Naive B cell (primary cell): ENCODE measurements at regions not wholly inside any gene's neighbourhood (a gene's known extent, or its start where the extent isn't known, plus 50 kb on each side); places are given as distances from the start of the nearest gene placed in this dataset.
"Not testable (repeated sequence)": the region's sequence is repeated elsewhere in the genome, so short reads cannot be mapped to it uniquely, and the experiment has no call there.

Experiments used
- ATAC-seq, 2 donors: fragments of 150-1000 bp; cut with Tn5 transposase; 2 replicates each; pipeline ENCODE4 v1.10.0; 2021; ENCODE audit warnings: low read depth in 2 of 2, mild to moderate bottlenecking in 2 of 2, moderate library complexity in 2 of 2
- DNase-seq: peaks from one replicate; pipeline ENCODE4 v3.0.0; 2022
- H3K27ac Mint-ChIP-seq, 6 donors: one replicate each; pipeline ENCODE4 v1.8.0; 2020 to 2022; ENCODE audit warnings: mild to moderate bottlenecking in 6 of 6, mixed read lengths in 6 of 6, moderate library complexity in 5 of 6, inconsistent platforms in 2 of 6
- H3K27me3 Mint-ChIP-seq, 3 donors: one replicate each; pipeline ENCODE4 v1.8.0; 2021 to 2022; ENCODE audit warnings: mixed read lengths in 3 of 3, mild to moderate bottlenecking in 1 of 3
- H3K36me3 Mint-ChIP-seq, 2 donors: one replicate each; pipeline ENCODE4 v1.8.0; 2020 to 2022; ENCODE audit warnings: mixed read lengths in 2 of 2, inconsistent platforms in 1 of 2, mild to moderate bottlenecking in 1 of 2
- H3K4me1 Mint-ChIP-seq, 3 donors: one replicate each; pipeline ENCODE4 v1.8.0; 2020 to 2022; ENCODE audit warnings: mixed read lengths in 3 of 3, inconsistent platforms in 1 of 3, mild to moderate bottlenecking in 1 of 3, moderate library complexity in 1 of 3
- H3K4me3 Mint-ChIP-seq, 8 donors: one replicate each; pipeline ENCODE4 v1.8.0; 2020 to 2022; ENCODE audit warnings: mild to moderate bottlenecking in 8 of 8, mixed read lengths in 8 of 8, moderate library complexity in 8 of 8, inconsistent platforms in 2 of 8
- H3K9me3 Mint-ChIP-seq, 7 donors: one replicate each; pipeline ENCODE4 v1.8.0; 2020 to 2022; ENCODE audit warnings: mixed read lengths in 7 of 7, mild to moderate bottlenecking in 5 of 7, inconsistent platforms in 2 of 7, moderate library complexity in 1 of 7

DNA sequence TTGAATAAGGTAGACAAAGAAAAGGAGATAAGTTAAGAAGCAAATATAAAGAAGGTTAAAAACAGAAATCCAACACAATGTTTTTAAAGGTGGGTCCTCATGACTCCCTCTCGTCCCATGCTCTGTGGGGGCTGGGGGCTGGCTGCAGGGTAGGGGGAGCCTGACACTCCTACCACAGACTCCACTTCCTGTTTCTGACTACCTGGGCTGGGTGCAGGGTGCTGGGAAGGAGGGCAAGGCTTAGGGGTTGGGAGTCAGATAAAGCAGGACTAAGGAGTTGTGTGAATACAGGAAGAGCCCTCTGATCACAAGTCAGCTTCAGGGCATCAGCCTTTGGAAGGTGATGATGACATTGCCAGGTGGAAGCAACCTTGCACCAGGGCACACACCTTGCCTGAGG lies 277.0 kb upstream of the SGK1 start:
- peaks cover 0 to 6% (median 0%) of the 10 kb centered on the region in 3 donors for H3K27me3 Mint-ChIP-seq
- peaks cover 0 to 2% (median 0%) of the 10 kb centered on the region in 7 donors for H3K9me3 Mint-ChIP-seq
- ATAC-seq: no peak
- H3K4me3 Mint-ChIP-seq: no peak overlapping the region
- DNase-seq: no peak
- peak overlapping the region in 2 of 6 donors; percentile 13 to 16 for H3K27ac Mint-ChIP-seq
- no peaks in the 10 kb centered on the region for H3K4me1 Mint-ChIP-seq
- H3K36me3 Mint-ChIP-seq: no peaks in the 10 kb centered on the region

DNA sequence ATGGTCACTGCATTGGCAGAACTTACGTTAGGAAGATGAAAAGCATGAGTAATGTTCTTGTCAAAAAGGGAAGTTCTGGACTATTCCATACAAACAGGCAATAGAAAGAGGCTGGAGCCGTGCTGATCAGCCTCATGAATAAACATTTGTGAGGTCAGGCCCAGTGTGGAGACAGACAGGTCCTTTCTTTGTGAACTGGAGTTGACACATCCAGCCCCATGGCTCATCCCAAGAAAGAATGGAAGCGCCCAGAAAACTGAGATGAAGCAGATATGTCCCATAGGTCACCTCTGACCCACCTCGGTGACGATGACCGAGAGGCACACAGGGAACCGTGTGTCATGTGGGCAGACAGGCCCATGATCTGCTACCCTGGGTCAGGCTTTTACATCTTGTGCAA lies 276.0 kb upstream of the SGK1 start:
- no peak overlapping the region for H3K4me3 Mint-ChIP-seq
- ATAC-seq: no peak
- H3K9me3 Mint-ChIP-seq: no peaks in the 10 kb centered on the region
- no peaks in the 10 kb centered on the region for H3K36me3 Mint-ChIP-seq
- H3K4me1 Mint-ChIP-seq: no peaks in the 10 kb centered on the region
- no peak overlapping the region for H3K27ac Mint-ChIP-seq
- peaks cover 0 to 1% (median 0%) of the 10 kb centered on the region in 3 donors for H3K27me3 Mint-ChIP-seq
- DNase-seq: no peak

DNA sequence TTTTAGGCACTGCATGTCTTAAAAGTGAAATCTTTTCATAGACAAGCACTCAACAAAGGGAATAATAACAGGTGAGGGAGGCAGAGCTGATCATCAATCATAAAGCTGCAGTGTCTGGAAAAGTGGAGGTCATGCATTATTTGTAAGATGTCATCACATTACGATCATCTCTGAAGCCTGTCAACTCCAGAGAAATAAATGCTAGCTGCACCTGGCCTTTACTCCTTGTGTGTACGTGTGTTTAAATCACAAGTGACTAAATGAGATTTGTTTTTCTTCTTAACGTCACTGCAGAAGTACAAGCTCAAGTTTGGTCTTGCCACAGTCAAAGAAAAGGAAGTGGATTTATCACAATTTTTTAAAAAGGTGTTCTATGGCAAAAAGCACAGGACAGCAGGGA lies 275.5 kb upstream of the SGK1 start:
- H3K27me3 Mint-ChIP-seq: no peaks in the 10 kb centered on the region
- ATAC-seq (no peak), DNase-seq (no peak)
- no peak overlapping the region for H3K4me3 Mint-ChIP-seq
- H3K4me1 Mint-ChIP-seq: no peaks in the 10 kb centered on the region
- no peaks in the 10 kb centered on the region for H3K9me3 Mint-ChIP-seq
- no peak overlapping the region for H3K27ac Mint-ChIP-seq
- no peaks in the 10 kb centered on the region for H3K36me3 Mint-ChIP-seq

DNA sequence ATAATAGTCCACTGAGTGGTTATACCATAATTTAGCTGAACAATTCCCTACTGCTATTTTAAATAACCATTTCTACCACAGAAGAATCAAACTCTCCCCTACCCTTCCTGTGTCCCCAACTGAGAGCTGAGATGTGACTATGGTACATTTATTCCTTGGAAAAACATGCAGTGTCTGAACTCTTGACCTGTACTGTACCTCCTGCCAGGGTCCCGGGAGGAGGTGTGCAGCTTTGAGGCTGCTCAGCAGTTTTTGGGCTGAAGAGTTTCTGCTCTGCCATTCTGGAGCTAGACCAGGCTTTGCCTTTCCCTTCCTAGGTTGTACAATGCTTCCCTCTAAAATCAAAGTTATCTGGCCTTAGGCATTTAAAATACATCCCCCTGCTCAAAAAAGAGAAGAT lies 275.1 kb upstream of the SGK1 start:
- DNase-seq (no peak), ATAC-seq (no peak)
- Mint-ChIP-seq H3K4me1 (no peaks in the 10 kb centered on the region), H3K9me3 (peaks cover 0 to 3% (median 0%) of the 10 kb centered on the region in 7 donors), H3K27ac (no peak overlapping the region), H3K27me3 (no peaks in the 10 kb centered on the region), H3K36me3 (no peaks in the 10 kb centered on the region), H3K4me3 (no peak overlapping the region)

DNA sequence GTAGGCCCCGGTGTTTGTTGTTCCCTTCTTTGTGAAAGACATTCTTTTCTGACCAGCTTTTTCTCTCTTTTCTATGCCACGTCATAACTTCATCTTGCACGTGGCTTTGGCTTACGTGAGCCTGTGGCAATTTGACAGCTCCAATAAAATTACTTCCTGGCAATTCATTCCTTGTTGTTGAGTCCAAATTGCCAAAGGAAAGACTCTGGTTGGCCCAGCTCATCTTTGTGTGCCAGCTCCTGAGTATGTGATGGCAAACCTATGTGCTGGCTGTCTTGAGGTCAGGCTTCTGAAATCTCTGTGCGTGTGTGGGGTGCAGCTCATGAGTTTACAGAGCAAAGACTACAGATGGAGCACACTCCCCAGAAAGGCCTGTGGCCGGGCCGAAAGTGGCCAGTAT lies 272.5 kb upstream of the SGK1 start:
- peaks cover 0 to 7% (median 0%) of the 10 kb centered on the region in 7 donors for H3K9me3 Mint-ChIP-seq

DNA sequence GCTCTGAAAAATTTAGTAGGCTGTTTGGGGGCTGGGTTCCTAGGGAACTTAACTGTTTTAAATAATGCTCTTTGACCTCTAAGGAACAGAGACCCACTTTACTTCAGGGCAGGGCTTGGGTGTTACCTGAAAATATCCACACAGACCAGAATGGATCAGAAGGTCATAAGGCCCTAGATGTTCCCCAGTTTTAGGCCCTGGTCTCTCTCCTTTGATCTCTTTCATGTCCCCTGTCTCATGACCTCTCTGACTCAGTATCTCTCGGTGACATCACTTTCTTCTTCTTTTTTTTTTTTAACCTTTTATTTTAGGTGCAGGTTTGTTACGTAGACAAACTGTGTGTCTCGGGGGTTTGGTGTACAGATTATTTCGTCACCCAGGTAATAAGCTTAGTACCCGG lies 272.1 kb upstream of the SGK1 start:
- DNase-seq: no peak
- Mint-ChIP-seq H3K9me3 (peaks cover 0 to 7% (median 0%) of the 10 kb centered on the region in 7 donors), H3K27ac (peak overlapping the region in 1 of 6 donors; percentile 73), H3K4me1 (no peaks in the 10 kb centered on the region), H3K27me3 (no peaks in the 10 kb centered on the region), H3K4me3 (no peak overlapping the region), H3K36me3 (no peaks in the 10 kb centered on the region)
- ATAC-seq: no peak

More for the DNA sequence above, 272.5 kb upstream of the SGK1 start:
- ATAC-seq (no peak), DNase-seq (no peak)
- H3K4me1 Mint-ChIP-seq: no peaks in the 10 kb centered on the region
- H3K27me3 Mint-ChIP-seq: no peaks in the 10 kb centered on the region
- no peak overlapping the region for H3K4me3 Mint-ChIP-seq
- H3K36me3 Mint-ChIP-seq: no peaks in the 10 kb centered on the region
- no peak overlapping the region for H3K27ac Mint-ChIP-seq

DNA sequence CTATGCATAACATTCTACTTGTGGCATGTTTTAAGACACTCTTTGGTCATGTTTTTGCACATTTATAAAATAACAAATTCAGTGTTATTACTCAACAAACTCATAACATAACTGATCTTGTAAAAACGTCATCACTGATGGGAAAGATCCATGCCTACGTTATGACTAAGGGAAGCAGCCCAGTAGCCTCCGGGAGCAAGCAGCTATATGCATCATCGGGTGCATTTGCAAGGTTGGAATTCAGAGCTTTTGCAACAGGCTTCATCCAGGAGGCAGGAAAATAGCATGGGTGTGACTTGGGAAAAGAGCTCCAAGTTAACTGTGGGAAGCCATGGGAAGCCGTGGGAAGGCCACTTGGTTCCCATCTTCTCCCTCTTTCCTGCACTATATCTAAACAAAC lies 271.6 kb upstream of the SGK1 start:
- no peak overlapping the region for H3K27ac Mint-ChIP-seq
- H3K9me3 Mint-ChIP-seq: peaks cover 0 to 7% (median 0%) of the 10 kb centered on the region in 7 donors
- no peaks in the 10 kb centered on the region for H3K4me1 Mint-ChIP-seq
- no peak overlapping the region for H3K4me3 Mint-ChIP-seq
- H3K27me3 Mint-ChIP-seq: no peaks in the 10 kb centered on the region
- ATAC-seq: no peak
- H3K36me3 Mint-ChIP-seq: no peaks in the 10 kb centered on the region
- DNase-seq: no peak

DNA sequence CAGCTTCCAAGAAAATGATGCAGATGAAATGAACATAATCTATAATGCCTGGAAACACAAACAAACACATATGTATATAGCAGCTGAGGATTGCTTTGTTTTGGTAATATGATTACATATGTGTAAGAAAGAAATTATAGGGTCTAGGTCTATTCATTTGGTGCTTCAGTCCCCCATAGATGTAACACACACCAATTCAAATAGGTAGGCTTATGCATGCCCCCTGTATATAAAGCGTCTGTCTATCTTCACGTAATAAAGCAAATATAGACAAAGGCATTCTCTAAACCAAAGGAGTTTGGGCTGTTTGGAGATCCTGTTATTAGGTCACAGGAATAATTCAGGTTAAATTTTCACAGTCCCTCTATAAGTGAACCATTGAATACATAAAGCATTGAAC lies 270.4 kb upstream of the SGK1 start:
- Mint-ChIP-seq H3K9me3 (peaks cover 0 to 7% (median 0%) of the 10 kb centered on the region in 7 donors), H3K4me3 (no peak overlapping the region), H3K4me1 (no peaks in the 10 kb centered on the region), H3K27ac (no peak overlapping the region), H3K27me3 (no peaks in the 10 kb centered on the region), H3K36me3 (no peaks in the 10 kb centered on the region)
- ATAC-seq (no peak), DNase-seq (no peak)

DNA sequence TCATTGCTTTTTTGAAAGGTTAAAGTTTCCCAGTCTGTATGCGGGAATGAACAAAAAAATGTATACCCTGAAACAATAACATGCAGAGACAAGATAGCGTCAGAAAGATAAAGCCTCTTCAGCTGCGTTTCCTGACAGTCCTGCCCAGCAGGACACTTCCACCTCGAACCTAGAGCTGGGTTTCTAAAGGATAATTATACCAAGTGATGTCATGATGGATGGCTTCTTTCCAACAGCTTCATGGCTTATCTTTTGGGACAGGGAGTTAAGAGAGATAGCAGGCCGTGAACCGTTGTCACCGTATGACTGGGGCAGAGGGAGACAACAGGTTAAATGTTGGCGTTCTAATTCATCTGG lies 267.6 kb upstream of the SGK1 start:
- Mint-ChIP-seq H3K4me1 (no peaks in the 10 kb centered on the region), H3K27ac (no peak overlapping the region), H3K4me3 (no peak overlapping the region), H3K9me3 (peaks cover 0 to 7% (median 0%) of the 10 kb centered on the region in 7 donors), H3K36me3 (no peaks in the 10 kb centered on the region), H3K27me3 (peaks cover 0 to 6% (median 1%) of the 10 kb centered on the region in 3 donors)
- no peak for DNase-seq
- no peak for ATAC-seq

DNA sequence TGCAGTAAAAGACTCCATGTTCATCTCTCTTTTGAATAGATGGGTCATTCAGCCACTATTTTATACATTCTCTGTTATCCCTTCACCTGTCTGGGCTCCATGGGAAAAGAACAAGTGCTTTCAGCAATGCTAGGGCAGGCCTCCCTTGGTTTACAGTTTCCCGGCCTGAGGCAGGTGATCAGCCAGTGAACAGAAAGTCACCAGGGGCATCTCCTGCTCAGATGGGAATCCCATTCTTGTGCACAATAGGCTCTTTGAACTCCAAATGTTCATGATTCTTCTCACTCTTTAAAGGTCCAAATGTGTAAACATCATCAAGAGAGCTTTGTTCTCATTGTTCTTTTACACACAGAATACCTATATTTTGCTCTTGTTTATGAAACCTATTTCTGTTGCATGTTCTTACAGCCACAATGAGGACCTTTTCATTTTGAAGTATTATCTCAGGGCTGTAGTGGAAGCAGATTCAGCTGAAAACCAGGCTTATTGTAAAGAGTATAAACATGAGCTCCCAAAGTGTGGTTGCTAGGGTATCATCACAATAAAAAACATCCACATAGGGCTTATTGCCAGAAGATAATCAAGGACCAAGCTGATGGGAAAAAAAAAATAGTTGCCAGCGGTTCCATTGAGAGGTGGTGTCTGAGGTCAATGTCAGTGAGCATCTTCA lies 267.1 kb upstream of the SGK1 start:
- no peak for DNase-seq
- peak overlapping the region in 1 of 6 donors; percentile 1 for H3K27ac Mint-ChIP-seq
- H3K27me3 Mint-ChIP-seq: peaks cover 0 to 9% (median 7%) of the 10 kb centered on the region in 3 donors
- peaks cover 0 to 7% (median 0%) of the 10 kb centered on the region in 7 donors for H3K9me3 Mint-ChIP-seq
- no peak overlapping the region for H3K4me3 Mint-ChIP-seq
- no peak for ATAC-seq
- H3K36me3 Mint-ChIP-seq: no peaks in the 10 kb centered on the region
- no peaks in the 10 kb centered on the region for H3K4me1 Mint-ChIP-seq

DNA sequence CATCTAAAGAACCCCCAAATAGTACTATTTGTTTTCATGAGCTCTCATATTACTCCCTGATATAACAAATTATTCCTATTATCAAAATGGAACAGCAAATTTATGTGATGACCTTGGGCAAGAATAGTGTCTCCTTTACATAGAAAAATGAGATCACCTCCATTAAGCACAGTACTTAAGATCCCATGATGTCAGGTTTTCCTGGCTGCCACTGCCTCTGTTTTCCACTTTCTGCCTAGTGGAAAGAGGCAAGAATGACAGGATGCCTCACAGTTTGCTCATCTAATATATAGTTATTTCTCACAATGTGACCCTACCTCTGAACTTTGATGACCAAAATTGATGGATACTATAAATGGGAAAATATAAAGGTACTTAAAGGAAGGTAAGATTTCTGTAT lies 260.1 kb upstream of the SGK1 start:
- H3K9me3 Mint-ChIP-seq: peaks cover 0 to 5% (median 0%) of the 10 kb centered on the region in 7 donors
- peaks cover 0 to 17% (median 10%) of the 10 kb centered on the region in 3 donors for H3K27me3 Mint-ChIP-seq
- ATAC-seq (no peak), DNase-seq (no peak)
- H3K27ac Mint-ChIP-seq: peak overlapping the region in 1 of 6 donors; percentile 14
- no peak overlapping the region for H3K4me3 Mint-ChIP-seq
- no peaks in the 10 kb centered on the region for H3K36me3 Mint-ChIP-seq
- no peaks in the 10 kb centered on the region for H3K4me1 Mint-ChIP-seq

DNA sequence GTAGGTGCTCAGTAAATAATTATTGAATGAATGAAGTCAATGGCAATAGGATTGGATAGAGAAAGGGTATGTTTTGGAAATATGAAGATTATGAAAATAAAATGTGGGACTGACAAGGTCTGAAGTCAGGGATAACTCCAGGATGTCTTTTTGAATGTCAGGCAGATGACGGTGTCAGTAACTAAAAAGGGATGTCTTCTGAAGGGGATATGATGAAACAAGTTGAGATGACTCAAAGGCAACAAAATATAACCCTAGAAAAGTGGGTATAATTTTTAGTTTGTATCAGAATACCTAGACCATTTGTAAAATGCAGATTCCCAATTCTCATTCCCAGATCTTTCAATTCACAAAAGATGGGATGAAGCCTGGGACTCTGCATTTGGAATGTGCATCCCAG lies 257.3 kb upstream of the SGK1 start:
- Mint-ChIP-seq H3K4me3 (no peak overlapping the region), H3K4me1 (peaks cover 0 to 7% (median 1%) of the 10 kb centered on the region in 3 donors), H3K27ac (no peak overlapping the region), H3K9me3 (peaks cover 0 to 5% (median 0%) of the 10 kb centered on the region in 7 donors), H3K27me3 (peaks cover 0 to 9% (median 5%) of the 10 kb centered on the region in 3 donors), H3K36me3 (no peaks in the 10 kb centered on the region)
- ATAC-seq (no peak), DNase-seq (no peak)

DNA sequence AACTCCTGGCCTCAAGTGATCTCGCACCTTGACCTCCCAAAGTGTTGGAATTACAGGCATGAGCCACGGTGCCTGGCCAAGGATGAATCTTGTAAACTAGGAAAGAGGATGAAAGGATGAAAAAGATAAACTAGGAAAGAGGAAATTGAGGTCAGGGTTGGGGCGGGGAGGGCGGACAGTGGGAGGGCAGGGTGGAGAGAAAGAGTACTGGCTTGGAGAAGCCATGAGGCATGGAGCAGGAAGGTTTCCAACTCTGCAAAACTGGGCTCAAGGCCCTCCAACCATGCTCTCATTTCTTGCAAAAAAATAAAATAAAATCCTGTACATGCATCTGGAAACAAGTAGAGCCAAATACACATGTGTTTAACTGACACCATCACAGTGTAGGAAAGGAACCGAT lies 256.6 kb upstream of the SGK1 start:
- DNase-seq (no peak), ATAC-seq (no peak)
- Mint-ChIP-seq H3K36me3 (no peaks in the 10 kb centered on the region), H3K27me3 (peaks cover 0 to 8% (median 0%) of the 10 kb centered on the region in 3 donors), H3K4me1 (peaks cover 7 to 14% (median 9%) of the 10 kb centered on the region in 3 donors), H3K4me3 (peak overlapping the region in 1 of 8 donors; percentile 53), H3K9me3 (peaks cover 0 to 3% (median 0%) of the 10 kb centered on the region in 7 donors), H3K27ac (no peak overlapping the region)

DNA sequence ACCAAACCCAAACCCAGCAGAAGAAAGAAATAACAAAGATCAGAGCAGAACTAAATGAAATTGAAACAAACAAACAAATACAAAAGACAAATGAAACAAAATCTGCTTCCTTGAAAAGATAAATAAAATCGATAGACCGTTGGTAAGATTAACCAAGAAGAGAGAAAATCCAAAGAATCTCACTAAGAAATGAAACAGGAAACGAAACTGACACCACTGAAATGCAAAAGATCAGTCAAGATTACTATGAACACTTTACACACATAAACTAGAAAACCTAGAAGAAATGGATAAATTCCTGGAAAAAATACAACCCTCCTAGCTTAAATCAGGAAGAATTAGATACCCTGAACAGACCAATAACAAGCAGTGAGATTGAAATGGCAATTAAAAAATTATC lies 252.1 kb upstream of the SGK1 start:
- not testable (repeated sequence) for H3K9me3 Mint-ChIP-seq, H3K36me3 Mint-ChIP-seq, H3K27me3 Mint-ChIP-seq, DNase-seq, H3K27ac Mint-ChIP-seq
- ATAC-seq: peak in 1 of 2 donors; percentile 30
- Mint-ChIP-seq H3K4me3 (peak overlapping the region in 5 of 8 donors; percentile 1 to 68 (median 2)), H3K4me1 (peaks cover 10 to 14% (median 11%) of the 10 kb centered on the region in 3 donors)
